HepG2 (cell line): ENCODE measurements at regions not wholly inside any gene's neighbourhood (a gene's known extent, or its start where the extent isn't known, plus 50 kb on each side); places are given as distances from the start of the nearest gene placed in this dataset.

ENCODE experiments used
- ATAC-seq: fragments of 200-7000 bp; cut with Tn5 transposase; 3 replicates; pipeline ENCODE4 v1.9.1; 2020; ENCODE audit warnings: mild to moderate bottlenecking, moderate library complexity
- BruUV-seq: library from RNA; stranded (reverse); fragments of 400-500 nt; replicated peaks from 2 replicates; lab custom pipeline; 2021; lab: Mats Ljungman, UMichigan
- CTCF ChIA-PET: fragments of 300-600 bp; formaldehyde crosslinking; extraction: SDS; loops from one replicate; lab custom pipeline; 2021; ENCODE audit warnings: low total read pairs, inconsistent platforms, low intra/inter-chr PET ratio; lab: Yijun Ruan, JAX
- POLR2A ChIA-PET: fragments of 350-600 bp; sonication (Branson Sonifier 250); formaldehyde crosslinking; loops from one replicate; lab custom pipeline; 2020; ENCODE audit warnings: antibody characterized with exemption, inconsistent platforms; lab: Yijun Ruan, JAX
- DNase-seq: peaks from one replicate; pipeline ENCODE4 v3.0.0-alpha.2; 2015; ENCODE audit warnings: low spot score
- FAIRE-seq: peaks from 3 replicates; lab custom pipeline; 2011; peaks lifted over from hg19 to GRCh38; lab: Jason Lieb, UNC
- H2AFZ ChIP-seq: one replicate; pipeline ENCODE4 v1.6.1; 2011; ENCODE audit warnings: low read length, inconsistent platforms
- H3K27ac ChIP-seq: fragments of 300-600 bp; 3 replicates; pipeline ENCODE4 v1.8.0; 2011; ENCODE audit warnings: mixed run types, mild to moderate bottlenecking, mixed read lengths, low read length, inconsistent platforms; ENCODE audit not compliant: insufficient read depth; ENCODE audit errors: extremely low read length
- H3K27me3 ChIP-seq, 2 experiments: fragments of 200-600 bp in 1 of 2; 2 replicates in 1 of 2; 3 replicates in 1 of 2; pipeline versions ENCODE4 v1.6.0 to v1.8.0; 2011; ENCODE audit warnings: low read length in 2 of 2, mild to moderate bottlenecking in 2 of 2, moderate library complexity in 2 of 2, inconsistent platforms in 1 of 2; ENCODE audit not compliant: insufficient read depth in 2 of 2, control insufficient read depth in 1 of 2
- H3K36me3 ChIP-seq, 2 experiments: fragments of 200-600 bp in 1 of 2; replicated peaks in 1 of 2; 2 replicates in 1 of 2; 3 replicates in 1 of 2; pipeline versions ENCODE4 v1.5.1 to v1.8.0; 2011; ENCODE audit warnings: low read length in 2 of 2, inconsistent platforms in 1 of 2; ENCODE audit not compliant: insufficient read depth in 2 of 2, control insufficient read depth in 1 of 2
- H3K4me1 ChIP-seq: 2 replicates; pipeline ENCODE4 v1.5.1; 2012; ENCODE audit warnings: low read length, inconsistent platforms; ENCODE audit not compliant: insufficient read depth
- H3K4me2 ChIP-seq: 2 replicates; pipeline ENCODE4 v1.6.0; 2011; ENCODE audit warnings: low read depth, low read length, inconsistent platforms
- H3K4me3 ChIP-seq, 3 experiments: fragments of 200-600 bp in 1 of 3; sonication (generic), shearing (Covaris generic) in 1 of 3; replicated peaks in 1 of 3; 2 replicates each; pipeline ENCODE4 v1.5.1; 2011 to 2016; ENCODE audit warnings: low read length in 3 of 3, inconsistent platforms in 2 of 3, low read depth in 2 of 3, mild to moderate bottlenecking in 2 of 3, control low read depth in 1 of 3, mixed read lengths in 1 of 3; ENCODE audit not compliant: insufficient read depth in 1 of 3
- H3K79me2 ChIP-seq: one replicate; pipeline ENCODE4 v1.6.1; 2011; ENCODE audit warnings: low read length, inconsistent platforms; ENCODE audit not compliant: insufficient read depth
- H3K9ac ChIP-seq: 2 replicates; pipeline ENCODE4 v1.6.0; 2011; ENCODE audit warnings: mild to moderate bottlenecking, low read depth, low read length, inconsistent platforms; ENCODE audit not compliant: insufficient read depth
- H3K9me3 ChIP-seq: 2 replicates; pipeline ENCODE4 v1.5.1; 2012; ENCODE audit warnings: mild to moderate bottlenecking, low read length
- H4K20me1 ChIP-seq: 2 replicates; pipeline ENCODE4 v1.6.0; 2011; ENCODE audit warnings: inconsistent platforms, mild to moderate bottlenecking, low read length, moderate library complexity; ENCODE audit not compliant: insufficient read depth
- NFKB2 ChIP-seq: sonication (generic); formaldehyde crosslinking; IDR thresholded peaks from 2 replicates; pipeline ENCODE4 v1.4.0; 2020; ENCODE audit warnings: missing genetic modification reagents, borderline replicate concordance
- STAT6 ChIP-seq: sonication (generic); formaldehyde crosslinking; IDR thresholded peaks from 2 replicates; pipeline ENCODE4 v1.4.0; 2020; ENCODE audit warnings: missing genetic modification reagents, mild to moderate bottlenecking, borderline replicate concordance
- ZNF318 ChIP-seq: sonication (generic); formaldehyde crosslinking; IDR thresholded peaks from 2 replicates; pipeline ENCODE4 v1.4.0; 2020; ENCODE audit warnings: mild to moderate bottlenecking, missing genetic modification reagents
- WGBS: methylation state at CpG from one replicate; pipeline ENCODE4 v1.1.6; 2017; ENCODE audit warnings: low lambda C conversion rate; 5-methylcytosine and 5-hydroxymethylcytosine counted together
- in situ Hi-C: cut with HindIII; loops from 2 replicates; pipeline ENCODE4 v1.10.0; 2017; ENCODE audit warnings: low pct_unique_long_range_greater_than_20kb; ENCODE audit not compliant: extremely low pct_ligation_motif_present
- intact Hi-C: fragments of 100-400 bp; cut with micrococcal nuclease; formaldehyde crosslinking; loops from one replicate; pipeline ENCODE4 v1.10.0; 2022; ENCODE audit not compliant: unreplicated experiment

- CTCF ChIA-PET, result no interaction called here
- DNase-seq (no peak), ATAC-seq (no peak), FAIRE-seq (no peak)
- Histone ChIP-seq H3K27me3 (no peaks in the 10 kb centered on the region), H2AFZ (no peak overlapping the region), H3K36me3 (no peaks in the 10 kb centered on the region), H3K4me2 (no peak overlapping the region), H3K4me3 (no peak overlapping the region), H4K20me1 (no peaks in the 10 kb centered on the region), H3K27ac (no peak overlapping the region), H3K79me2 (no peaks in the 10 kb centered on the region), H3K4me1 (no peaks in the 10 kb centered on the region), H3K9ac (no peak overlapping the region), H3K9me3 (peaks cover 18% of the 10 kb centered on the region; the same call in 1 of the 2 replicates)
- POLR2A ChIA-PET, result no interaction called here
- TF ChIP-seq STAT6 (CRISPR knock-in tag), result no peak
- TF ChIP-seq NFKB2 (CRISPR knock-in tag), result no peak
- TF ChIP-seq ZNF318 (CRISPR knock-in tag), result no peak
- no TSS peak for BruUV-seq
- intact Hi-C loops, result no loop called here
- WGBS, result 40% methylated on average over 4 of the region's 4 CpGs
- in situ Hi-C loops, result no loop called here
Measured at GRCh38 chr3:28745436-28745835, 396.8 kb upstream of the AZI2 start.
